ENCODE measurements at regions not wholly inside any gene's neighbourhood (a gene's known extent, or its start where the extent isn't known, plus 50 kb on each side); places are given as distances from the start of the nearest gene placed in this dataset.
"Not testable (repeated sequence)": the region's sequence is repeated elsewhere in the genome, so short reads cannot be mapped to it uniquely, and the experiment has no call there.

GRCh38 chr20:1748777-1749176 is 91.2 kb upstream of the SIRPG start:
- no peak for ATAC-seq

- no peak for ATAC-seq
Observed at GRCh38 chr20:1747953-1748577, 90.5 kb upstream of the SIRPG start.

DNA sequence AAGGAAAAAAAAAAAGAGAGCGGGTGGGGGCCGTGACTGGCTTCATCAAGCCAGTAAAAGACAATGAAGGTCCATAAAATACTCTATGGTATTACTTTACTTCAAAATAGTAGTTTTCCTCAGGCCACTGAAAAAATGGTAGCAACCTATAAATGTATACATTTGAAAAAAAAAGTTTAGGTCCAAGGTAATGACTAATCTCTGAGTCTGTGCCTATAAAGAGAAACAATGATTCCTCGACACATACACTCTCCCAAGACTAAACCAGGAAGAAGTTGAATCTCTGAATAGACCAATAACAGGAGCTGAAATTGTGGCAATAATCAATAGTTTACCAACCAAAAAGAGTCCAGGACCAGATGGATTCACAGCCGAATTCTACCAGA is 84.5 kb upstream of the SIRPG start:
- not testable (repeated sequence) for ATAC-seq

DNA sequence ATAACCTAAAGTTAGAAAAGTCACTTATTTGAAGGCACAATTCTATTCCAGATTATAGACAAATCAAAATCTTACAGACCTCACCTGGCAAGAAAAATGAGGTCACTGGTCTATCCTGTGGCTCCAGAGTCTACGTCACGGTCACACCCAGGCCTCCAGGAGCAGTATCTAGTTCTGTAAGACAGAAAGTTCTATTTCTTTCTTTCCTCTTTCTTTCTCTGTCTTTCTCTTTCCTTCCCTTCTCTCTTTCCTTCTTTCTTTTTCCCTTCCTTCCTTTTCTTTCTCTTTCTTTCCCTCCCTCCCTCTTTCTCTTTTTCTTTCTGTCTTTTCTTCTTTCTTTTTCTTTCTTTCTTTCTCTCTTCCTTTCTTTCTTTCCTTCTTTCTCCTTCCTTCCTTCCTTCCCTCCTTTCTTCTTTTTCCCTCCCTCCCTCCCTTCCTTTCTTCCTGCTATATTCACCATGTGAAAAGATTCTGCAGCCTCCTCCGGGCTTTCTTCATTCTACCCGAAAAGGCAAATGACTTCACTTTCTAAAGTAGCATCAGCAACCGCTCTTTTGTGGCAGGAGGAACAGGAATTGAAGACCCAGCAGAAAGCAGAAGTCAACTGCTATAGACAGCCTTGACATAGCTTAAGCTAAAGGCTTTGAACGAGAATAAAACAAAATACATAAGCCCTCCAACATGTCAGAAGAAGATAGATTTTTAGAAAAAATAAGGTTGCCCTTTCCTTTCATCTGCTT is 83.9 kb upstream of the SIRPG start:
- no peak for ATAC-seq

- no peak for ATAC-seq
Observed at GRCh38 chr20:1737134-1737533, 79.6 kb upstream of the SIRPG start.

- ATAC-seq, result no peak
Observed at GRCh38 chr20:1735417-1736089, 78.0 kb upstream of the SIRPG start.

DNA sequence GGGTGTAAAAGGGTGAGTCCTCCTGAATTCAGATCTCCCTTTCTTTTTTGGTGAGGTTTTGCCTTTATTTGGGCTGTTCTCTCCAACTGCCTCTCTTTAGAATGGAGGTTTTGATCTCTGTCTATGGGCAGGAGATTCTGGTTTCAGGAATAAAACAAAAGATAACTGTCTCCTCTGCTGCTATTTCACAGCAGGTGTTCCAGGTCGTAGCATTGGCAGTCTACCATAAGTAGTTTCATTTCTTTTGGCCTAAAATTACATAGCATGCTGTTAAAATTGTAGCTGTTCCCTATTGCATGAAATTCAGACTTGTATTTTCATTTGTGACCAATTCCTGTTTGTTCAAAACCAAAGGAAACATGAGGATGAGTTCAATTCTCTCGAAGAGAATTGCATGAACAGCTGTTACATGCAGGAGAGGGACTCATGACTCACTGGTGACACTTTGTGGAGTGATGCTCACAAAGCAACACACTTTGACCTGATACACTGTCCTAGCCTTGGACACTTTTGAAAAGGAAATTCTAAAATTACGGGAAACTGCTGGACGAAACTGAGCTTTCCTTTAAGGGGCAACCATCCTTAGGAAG is 76.8 kb upstream of the SIRPG start:
- peak; percentile 76 for ATAC-seq

DNA sequence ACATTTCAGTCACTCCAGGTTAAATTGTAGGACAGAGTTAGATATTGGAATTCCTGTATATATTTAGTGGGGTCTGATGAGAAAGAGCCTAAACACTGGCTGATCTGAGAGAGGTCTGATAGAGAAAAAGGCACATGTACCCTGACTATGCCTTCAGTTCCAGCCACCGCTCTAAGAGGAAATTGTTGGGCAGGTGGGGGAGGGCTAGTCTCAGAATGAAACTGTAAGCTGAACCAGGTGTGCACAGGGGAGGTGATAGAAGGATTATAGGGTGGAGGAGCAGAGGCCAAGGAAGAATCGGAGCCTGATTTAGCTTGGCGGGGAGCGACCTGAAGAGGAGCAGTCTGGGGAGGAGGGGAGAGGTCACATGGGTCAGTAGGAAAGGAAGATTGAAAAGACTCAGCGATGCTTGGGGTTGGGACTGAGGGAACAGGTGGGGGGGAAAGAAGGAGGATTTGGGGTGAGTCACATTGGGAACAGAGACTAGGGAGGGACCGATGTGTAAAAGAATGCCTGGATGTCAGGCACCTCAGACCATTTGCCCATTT is 74.3 kb upstream of the SIRPG start:
- peak; percentile 61 to 73 for ATAC-seq

DNA sequence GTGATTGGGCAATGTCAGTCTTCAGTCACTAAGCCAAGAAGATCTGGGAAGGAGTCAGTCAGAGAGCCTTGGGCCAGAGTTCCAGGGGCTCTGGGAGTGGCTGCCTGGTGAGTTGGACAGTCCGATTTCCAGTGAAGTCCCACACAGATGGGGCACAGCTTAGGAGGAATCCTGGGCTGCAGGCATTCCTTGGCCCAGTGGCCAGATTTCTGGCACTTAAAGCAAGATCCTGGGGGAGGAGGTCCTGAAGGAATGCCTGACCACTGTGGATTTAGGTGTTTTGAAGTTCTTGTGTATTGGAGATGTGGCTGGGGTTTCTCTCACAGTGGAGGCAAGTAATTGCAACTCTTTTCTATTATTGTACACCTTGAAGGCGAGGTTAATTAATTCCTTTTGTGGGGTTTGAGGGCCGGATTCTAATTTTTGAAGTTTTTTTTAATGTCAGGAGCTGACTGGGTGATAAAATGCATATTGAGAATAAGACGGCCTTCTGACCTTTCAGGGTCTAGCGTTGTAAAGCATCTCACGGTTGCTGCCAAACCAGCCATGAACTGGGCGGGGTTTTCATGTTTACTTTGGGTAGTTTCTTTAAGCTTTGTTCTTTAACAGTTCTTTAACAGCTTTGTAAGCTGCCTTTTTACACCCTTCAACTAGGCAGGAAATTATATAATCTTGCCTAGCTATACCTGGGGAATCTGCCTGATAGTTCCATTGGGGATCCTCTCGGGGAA is 73.6 kb upstream of the SIRPG start:
- peak in 1 of 2 donors; percentile 30 for ATAC-seq

GRCh38 chr20:1727303-1727702 is 69.7 kb upstream of the SIRPG start:
- not testable (repeated sequence) for ATAC-seq

- no peak for ATAC-seq
Observed at GRCh38 chr20:1724901-1725300, 67.3 kb upstream of the SIRPG start.

DNA sequence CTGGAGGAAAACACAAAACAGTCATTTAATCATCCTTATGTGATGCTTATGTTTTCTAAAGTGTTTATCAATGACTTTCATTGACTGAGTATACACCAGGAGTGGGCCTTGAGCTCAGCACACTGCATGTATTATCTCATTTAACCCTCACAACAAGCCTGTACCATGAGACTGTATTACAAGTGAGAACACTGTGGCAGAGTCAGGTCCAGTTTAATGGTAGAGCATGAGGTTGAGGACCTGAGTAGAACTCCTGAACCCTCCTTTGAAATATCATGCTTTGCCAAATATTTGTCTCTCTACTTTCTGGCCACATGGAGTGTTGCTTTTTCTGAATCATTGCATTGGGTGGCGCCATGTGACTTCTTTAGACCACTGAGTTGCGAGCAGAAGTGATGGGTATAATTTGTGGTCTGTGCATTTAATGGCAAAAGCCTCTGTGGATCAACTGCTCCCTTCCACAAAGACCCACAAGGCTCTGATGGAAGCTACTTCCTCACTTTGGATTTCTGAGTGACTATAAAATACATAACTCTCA is 65.0 kb upstream of the SIRPG start:
- peak in 1 of 2 donors; percentile 64 for ATAC-seq

DNA sequence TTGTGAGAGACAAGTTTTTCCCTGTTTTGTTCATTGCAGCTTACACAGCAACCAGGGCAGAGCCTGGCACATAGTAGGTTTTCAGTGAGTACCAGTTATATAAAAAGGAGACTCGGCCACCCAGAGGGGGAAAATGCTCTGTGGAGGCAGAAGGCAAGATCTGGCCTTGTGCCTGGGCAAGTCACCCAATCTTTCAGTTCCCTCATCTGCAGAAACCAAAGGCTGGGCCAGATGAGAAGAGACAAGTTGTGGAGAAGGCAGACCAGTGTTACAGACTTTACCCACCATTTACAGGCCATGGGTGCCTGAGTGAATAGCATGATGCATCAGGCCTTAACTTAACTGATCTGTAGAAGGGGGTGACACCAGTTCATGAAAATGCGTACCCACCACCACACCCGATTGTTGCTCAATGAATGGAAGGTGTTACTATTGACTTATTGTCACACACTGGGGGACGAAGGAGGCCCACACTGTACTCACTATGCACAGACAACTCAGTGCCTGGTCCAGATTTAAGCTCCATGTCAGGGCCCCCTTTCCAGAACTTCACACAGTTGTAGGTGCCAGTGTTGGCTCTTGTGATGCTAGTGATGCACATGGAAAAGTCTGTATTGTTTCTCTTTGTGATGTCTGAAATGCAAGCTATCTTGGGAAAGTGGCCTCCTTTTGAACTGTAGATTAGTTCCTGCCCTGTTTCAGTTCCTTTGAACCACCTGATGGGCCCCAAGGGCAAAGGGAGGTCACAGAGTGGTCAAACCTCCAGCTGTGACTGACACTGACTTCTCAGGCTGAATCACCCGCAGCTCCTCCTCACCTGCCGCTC is 64.3 kb upstream of the SIRPG start:
- ATAC-seq, result peak; percentile 62 to 86

DNA sequence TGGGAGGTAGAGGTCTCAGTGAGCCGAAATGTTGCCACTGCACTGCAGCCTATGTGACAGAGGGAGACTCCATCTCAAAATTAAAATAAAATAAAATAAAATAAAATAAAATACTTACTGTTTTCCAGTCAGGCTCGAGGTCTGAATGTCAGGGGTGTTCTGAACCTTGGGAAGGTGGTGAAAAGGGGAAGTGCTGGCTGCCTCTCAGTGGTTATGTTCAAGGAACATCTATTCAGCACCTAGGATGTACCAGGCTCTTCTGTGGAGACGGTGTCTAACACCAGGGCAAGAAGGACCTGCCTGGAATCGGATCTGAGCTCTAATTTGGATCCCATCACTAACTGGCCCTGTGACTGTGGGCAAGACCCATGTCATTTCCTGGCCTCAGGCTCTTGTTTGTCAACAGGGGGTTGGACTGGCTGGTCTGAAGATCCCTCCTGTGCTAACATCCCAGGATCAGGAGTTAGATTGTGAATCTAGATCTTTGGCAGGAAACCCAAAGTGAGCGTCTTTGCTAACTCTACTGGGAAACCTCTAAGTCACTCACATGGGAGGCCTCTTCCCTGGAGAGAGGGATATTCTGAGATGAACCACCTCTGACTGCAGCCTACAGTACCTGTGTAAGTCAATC is 63.4 kb upstream of the SIRPG start:
- no peak for ATAC-seq

- ATAC-seq, result no peak
Observed at GRCh38 chr20:1720226-1720625, 62.6 kb upstream of the SIRPG start.

DNA sequence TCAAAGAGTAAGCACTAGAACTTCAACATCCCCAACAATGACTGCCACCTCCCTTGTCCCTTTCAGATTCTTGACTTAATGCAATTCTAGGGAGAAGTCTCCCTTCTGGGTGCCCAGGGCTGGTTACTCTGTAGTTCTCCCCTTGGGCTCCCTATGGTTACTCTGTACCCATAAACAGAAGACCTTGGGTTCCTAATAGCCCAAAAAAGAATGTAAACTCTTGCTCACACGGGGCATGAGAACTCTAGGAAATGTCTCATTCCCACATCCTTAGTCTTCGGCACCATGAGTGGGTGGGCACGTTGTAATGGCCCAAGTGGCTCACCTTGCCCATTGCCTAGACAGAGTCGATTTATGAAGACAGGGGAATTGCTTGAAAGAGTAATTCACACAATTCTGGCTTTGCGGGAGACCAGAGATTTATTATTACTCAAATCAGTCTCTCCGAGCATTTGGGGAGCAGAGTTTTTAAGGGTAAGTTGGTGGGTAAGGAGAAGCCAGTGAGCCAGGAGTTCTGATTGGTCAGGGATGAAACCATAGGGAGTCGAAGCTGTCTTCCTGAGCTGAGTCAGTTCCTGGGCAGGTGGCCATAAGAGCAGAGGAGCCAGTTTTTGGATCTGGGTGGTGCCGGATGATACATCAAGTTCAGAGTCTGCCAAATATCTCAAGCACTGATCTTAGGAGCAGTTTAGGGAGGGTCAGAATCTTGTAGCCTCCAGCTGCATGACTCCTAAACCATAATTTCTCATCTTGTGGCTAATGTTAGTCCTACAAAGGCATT is 61.2 kb upstream of the SIRPG start:
- no peak for ATAC-seq

DNA sequence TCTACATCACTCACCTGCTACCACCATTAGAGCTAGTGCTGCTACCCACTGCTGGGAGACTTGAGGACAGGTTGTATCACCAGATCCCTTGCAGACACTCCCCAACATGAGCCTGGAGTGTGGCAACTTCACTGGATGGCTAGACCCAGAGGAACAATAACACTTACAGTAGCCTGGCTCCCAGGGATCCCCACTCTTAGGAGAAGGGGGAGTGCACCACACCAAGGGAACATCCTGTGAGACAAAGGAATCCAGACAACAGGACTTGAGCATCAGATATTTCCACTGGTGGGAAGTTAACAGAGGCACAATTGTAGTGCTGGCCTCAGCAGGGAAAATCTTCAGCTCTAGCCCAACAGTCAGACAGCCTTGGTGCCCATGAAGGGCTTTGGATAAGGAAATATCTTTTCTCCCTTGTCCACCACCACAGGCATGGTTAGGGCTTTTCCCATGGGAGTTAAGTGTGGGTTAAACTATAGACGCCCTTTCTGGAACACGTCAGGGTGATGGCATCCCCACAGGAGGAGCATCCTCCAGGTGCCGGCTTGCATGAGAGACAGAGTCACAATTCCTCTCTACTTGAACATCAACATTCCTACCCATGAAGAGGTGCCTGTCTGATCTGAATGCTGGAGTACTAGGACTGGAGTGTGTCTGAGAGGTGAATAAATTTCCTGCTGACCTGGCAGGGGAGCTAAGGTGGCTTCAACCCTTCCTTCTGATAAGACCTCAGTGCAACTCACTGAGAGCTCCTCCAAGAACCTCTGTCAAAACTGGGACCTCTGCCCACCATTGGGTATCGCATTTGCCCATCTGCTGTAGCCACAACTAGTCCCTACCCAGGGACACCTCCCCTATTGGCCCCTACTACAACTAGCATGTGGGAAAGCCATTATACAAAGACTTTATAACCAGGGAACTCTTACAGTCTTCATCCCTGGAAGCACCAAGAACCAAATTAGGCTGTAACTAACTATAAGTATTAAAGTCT is 55.4 kb upstream of the SIRPG start:
- no peak for ATAC-seq

GRCh38 chr20:1711826-1712601 is 54.4 kb upstream of the SIRPG start:
- no peak for ATAC-seq

All from activated CD4-positive, CD25-positive, alpha-beta regulatory T cell treated with anti-CD3 and anti-CD28 coated beads, Interleukin-2, amount 50 U/mL, for 24 hours (primary cell).